ENCODE measurements at regions not wholly inside any gene's neighbourhood (a gene's known extent, or its start where the extent isn't known, plus 50 kb on each side); places are given as distances from the start of the nearest gene placed in this dataset.

- FAIRE-seq = no peak
These were observed 260.0 kb downstream of the ARL4A start for GRCh38 chr7:12947465-12947864.

- no peak for FAIRE-seq
These were observed 261.9 kb downstream of the ARL4A start for GRCh38 chr7:12949060-12949931.

- no peak for FAIRE-seq
These were observed 264.0 kb downstream of the ARL4A start for GRCh38 chr7:12951397-12951801.

- no peak for FAIRE-seq
These were observed 267.1 kb downstream of the ARL4A start for GRCh38 chr7:12954380-12955033.

GRCh38 chr7:12957487-12957886 is 270.1 kb downstream of the ARL4A start:
- no peak for FAIRE-seq

GRCh38 chr7:12961910-12962480 is 274.6 kb downstream of the ARL4A start:
- no peak for FAIRE-seq

GRCh38 chr7:12963435-12963834 is 276.0 kb downstream of the ARL4A start:
- no peak for FAIRE-seq

GRCh38 chr7:12964836-12965235 is 277.4 kb downstream of the ARL4A start:
- FAIRE-seq = no peak

GRCh38 chr7:12965767-12966166 is 278.3 kb downstream of the ARL4A start:
- FAIRE-seq = no peak

GRCh38 chr7:12967322-12967721 is 279.9 kb downstream of the ARL4A start:
- no peak for FAIRE-seq

GRCh38 chr7:12968836-12969422 is 281.5 kb downstream of the ARL4A start:
- no peak for FAIRE-seq

- no peak for FAIRE-seq
These were observed 283.2 kb downstream of the ARL4A start for GRCh38 chr7:12970626-12971025.

- FAIRE-seq = no peak
These were observed 287.2 kb downstream of the ARL4A start for GRCh38 chr7:12974451-12975166.

- no peak for FAIRE-seq
These were observed 288.0 kb downstream of the ARL4A start for GRCh38 chr7:12975412-12975811.

GRCh38 chr7:12979181-12979580 is 291.7 kb downstream of the ARL4A start:
- no peak for FAIRE-seq

GRCh38 chr7:12982178-12982577 is 294.7 kb downstream of the ARL4A start:
- FAIRE-seq = no peak

GRCh38 chr7:12984117-12984516 is 296.7 kb downstream of the ARL4A start:
- no peak for FAIRE-seq

GRCh38 chr7:12985228-12985627 is 297.8 kb downstream of the ARL4A start:
- no peak for FAIRE-seq

- no peak for FAIRE-seq
These were observed 298.3 kb downstream of the ARL4A start for GRCh38 chr7:12985752-12986151.

GRCh38 chr7:12987238-12987637 is 299.8 kb downstream of the ARL4A start:
- FAIRE-seq = no peak

GRCh38 chr7:12990440-12990839 is 303.0 kb downstream of the ARL4A start:
- no peak for FAIRE-seq

GRCh38 chr7:12993025-12993424 is 305.6 kb downstream of the ARL4A start:
- FAIRE-seq = no peak

GRCh38 chr7:12995912-12996469 is 308.6 kb downstream of the ARL4A start:
- no peak for FAIRE-seq

Data from A204.1 (cell line).